Esophagus muscularis mucosa (tissue), 4 donors: ENCODE measurements at regions not wholly inside any gene's neighbourhood (a gene's known extent, or its start where the extent isn't known, plus 50 kb on each side); places are given as distances from the start of the nearest gene placed in this dataset.

ENCODE experiments used
- DNase-seq: peaks from one replicate; pipeline ENCODE4 v3.0.0-alpha.2; 2017; ENCODE audit errors: extremely low spot score
- H3K27ac ChIP-seq, 4 donors: fragments of 200-600 bp; sonication (generic); replicated peaks in 1 of 4; 1 replicate in 3 of 4; 2 replicates in 1 of 4; pipeline ENCODE4 v1.5.1; 2016 to 2019; ENCODE audit warnings: mild to moderate bottlenecking in 1 of 4
- H3K27me3 ChIP-seq, 4 donors: fragments of 200-600 bp; sonication (generic); one replicate each; pipeline versions ENCODE4 v1.5.1 to v1.6.0; 2016 to 2019
- H3K36me3 ChIP-seq, 4 donors: fragments of 200-600 bp; sonication (generic); one replicate each; pipeline ENCODE4 v1.5.1; 2016 to 2019
- H3K4me1 ChIP-seq, 4 donors: fragments of 200-600 bp; sonication (generic); one replicate each; pipeline ENCODE4 v1.5.1; 2016 to 2019
- H3K4me3 ChIP-seq, 4 donors: fragments of 200-600 bp; sonication (generic); 1 replicate in 2 of 4; 2 replicates in 2 of 4; pipeline ENCODE4 v1.5.1; 2016 to 2019; ENCODE audit warnings: mild to moderate bottlenecking in 4 of 4, moderate library complexity in 1 of 4
- H3K9me3 ChIP-seq, 4 donors: fragments of 200-600 bp; sonication (generic); 1 replicate in 3 of 4; 2 replicates in 1 of 4; pipeline ENCODE4 v1.5.1; 2016 to 2019
- EP300 ChIP-seq: sonication (generic); formaldehyde crosslinking; IDR thresholded peaks from one replicate; pipeline ENCODE4 v1.6.1; 2017; ENCODE audit warnings: antibody characterized with exemption
- POLR2A ChIP-seq: fragments of 450-650 bp; IDR thresholded peaks from one replicate; pipeline ENCODE4 v1.6.1; 2017; ENCODE audit warnings: antibody characterized with exemption, moderate library complexity, mild to moderate bottlenecking, low read depth
- POLR2AphosphoS5 ChIP-seq, 2 donors: sonication (generic); formaldehyde crosslinking; IDR thresholded peaks; one replicate each; pipeline ENCODE4 v1.6.1; 2017; ENCODE audit warnings: antibody characterized with exemption in 2 of 2
- WGBS: methylation state at CpG from one replicate; pipeline ENCODE4 v1.1.5; 2018; 5-methylcytosine and 5-hydroxymethylcytosine counted together
- intact Hi-C: fragments of 100-400 bp; cut with DNase I; formaldehyde crosslinking; loops from one replicate; pipeline ENCODE4 v1.15.1; 2023
- TF ChIP-seq, protein P1 (sequence below), 3 experiments: fragments of 200-600 bp in 2 of 3; fragments of 450-650 bp in 1 of 3; sonication (generic) in 2 of 3; IDR thresholded peaks; one replicate each; pipeline ENCODE4 v1.5.1; 2017 to 2019; ENCODE audit warnings: antibody characterized with exemption in 3 of 3, mild to moderate bottlenecking in 2 of 3, moderate library complexity in 1 of 3

GRCh38 chr13:39981056-39981455 is 325.6 kb downstream of the COG6 start:
- H3K27ac ChIP-seq, result no peak overlapping the region
- intact Hi-C loops, result no loop called here
- TF ChIP-seq POLR2AphosphoS5 (IDR thresholded peaks at IDR 0.05), result no peak
- no peak for TF ChIP-seq POLR2A
- TF ChIP-seq, protein P1, sequence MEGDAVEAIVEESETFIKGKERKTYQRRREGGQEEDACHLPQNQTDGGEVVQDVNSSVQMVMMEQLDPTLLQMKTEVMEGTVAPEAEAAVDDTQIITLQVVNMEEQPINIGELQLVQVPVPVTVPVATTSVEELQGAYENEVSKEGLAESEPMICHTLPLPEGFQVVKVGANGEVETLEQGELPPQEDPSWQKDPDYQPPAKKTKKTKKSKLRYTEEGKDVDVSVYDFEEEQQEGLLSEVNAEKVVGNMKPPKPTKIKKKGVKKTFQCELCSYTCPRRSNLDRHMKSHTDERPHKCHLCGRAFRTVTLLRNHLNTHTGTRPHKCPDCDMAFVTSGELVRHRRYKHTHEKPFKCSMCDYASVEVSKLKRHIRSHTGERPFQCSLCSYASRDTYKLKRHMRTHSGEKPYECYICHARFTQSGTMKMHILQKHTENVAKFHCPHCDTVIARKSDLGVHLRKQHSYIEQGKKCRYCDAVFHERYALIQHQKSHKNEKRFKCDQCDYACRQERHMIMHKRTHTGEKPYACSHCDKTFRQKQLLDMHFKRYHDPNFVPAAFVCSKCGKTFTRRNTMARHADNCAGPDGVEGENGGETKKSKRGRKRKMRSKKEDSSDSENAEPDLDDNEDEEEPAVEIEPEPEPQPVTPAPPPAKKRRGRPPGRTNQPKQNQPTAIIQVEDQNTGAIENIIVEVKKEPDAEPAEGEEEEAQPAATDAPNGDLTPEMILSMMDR (IDR thresholded peaks at IDR 0.05), result no peak
- TF ChIP-seq EP300, result no peak
- no peaks in the 10 kb centered on the region for H3K36me3 ChIP-seq
- H3K27me3 ChIP-seq, result no peaks in the 10 kb centered on the region
- DNase-seq, result no peak
- no peaks in the 10 kb centered on the region for H3K4me1 ChIP-seq
- no peaks in the 10 kb centered on the region for H3K9me3 ChIP-seq
- H3K4me3 ChIP-seq, result no peak overlapping the region

- Histone ChIP-seq H3K36me3 (no peaks in the 10 kb centered on the region), H3K9me3 (no peaks in the 10 kb centered on the region), H3K27me3 (no peaks in the 10 kb centered on the region), H3K4me1 (no peaks in the 10 kb centered on the region), H3K4me3 (no peak overlapping the region), H3K27ac (no peak overlapping the region)
- WGBS, result 78% methylated on average over 4 of the region's 4 CpGs
- intact Hi-C loops, result no loop called here
- TF ChIP-seq POLR2AphosphoS5 (IDR thresholded peaks at IDR 0.05) (no peak), POLR2A (no peak), EP300 (no peak)
- TF ChIP-seq, protein P1 (IDR thresholded peaks at IDR 0.05), result no peak
- DNase-seq, result no peak
Measured at GRCh38 chr13:39982745-39983144, 327.3 kb downstream of the COG6 start.

DNA sequence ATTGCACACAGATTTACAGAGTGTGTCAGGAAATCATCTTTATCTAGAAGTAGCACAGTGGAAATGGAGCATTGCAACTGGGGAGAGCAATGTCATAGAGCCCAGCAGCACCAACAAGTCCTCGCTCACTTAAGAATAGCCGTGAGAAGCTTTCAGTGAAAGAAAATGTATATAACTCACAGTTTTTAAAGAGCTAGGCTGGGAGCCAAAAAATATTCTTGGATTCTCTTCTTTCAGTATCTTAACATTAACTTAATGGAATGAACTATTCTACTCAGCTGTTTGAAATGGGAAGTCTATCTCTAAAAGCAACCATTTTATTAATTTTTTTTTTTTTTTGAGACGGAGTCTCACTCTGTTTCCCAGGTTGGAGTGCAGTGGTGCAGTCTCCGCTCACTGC is 329.6 kb downstream of the COG6 start:
- Histone ChIP-seq H3K9me3 (no peaks in the 10 kb centered on the region), H3K4me3 (no peak overlapping the region), H3K4me1 (no peaks in the 10 kb centered on the region), H3K27ac (no peak overlapping the region), H3K27me3 (no peaks in the 10 kb centered on the region), H3K36me3 (no peaks in the 10 kb centered on the region)
- TF ChIP-seq EP300 (no peak), POLR2A (no peak), POLR2AphosphoS5 (IDR thresholded peaks at IDR 0.05) (no peak)
- TF ChIP-seq, protein P1 (IDR thresholded peaks at IDR 0.05), result no peak
- no peak for DNase-seq
- 74% methylated on average over 4 of the region's 4 CpGs for WGBS
- intact Hi-C loops, result no loop called here

DNA sequence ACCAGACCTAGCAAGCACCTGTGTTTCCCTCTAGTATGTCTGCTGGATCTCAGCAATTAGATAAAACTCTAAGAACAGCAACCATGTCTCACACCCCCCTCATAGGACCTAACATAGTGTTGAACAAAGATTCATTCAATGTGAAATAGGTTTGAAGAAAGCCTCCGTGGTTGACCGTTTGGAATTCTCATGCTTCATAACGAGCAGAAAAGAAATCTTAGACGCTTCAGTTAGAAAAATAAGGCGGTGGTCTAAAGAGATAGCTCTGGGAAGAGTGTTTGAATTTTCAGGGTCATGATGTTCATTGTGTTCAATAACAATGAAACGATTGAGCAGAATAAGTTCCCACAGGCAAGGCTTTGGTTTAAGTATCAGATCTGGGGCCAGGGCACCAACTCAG is 332.9 kb downstream of the COG6 start:
- no peak overlapping the region for H3K27ac ChIP-seq
- DNase-seq, result no peak
- no peaks in the 10 kb centered on the region for H3K27me3 ChIP-seq
- intact Hi-C loops, result no loop called here
- H3K9me3 ChIP-seq, result no peaks in the 10 kb centered on the region
- H3K4me1 ChIP-seq, result no peaks in the 10 kb centered on the region
- no peak for TF ChIP-seq POLR2A
- WGBS, result 89% methylated on average over 6 of the region's 6 CpGs
- H3K36me3 ChIP-seq, result no peaks in the 10 kb centered on the region
- H3K4me3 ChIP-seq, result no peak overlapping the region

- no peaks in the 10 kb centered on the region for H3K27me3 ChIP-seq
- WGBS, result 91% methylated on average over 6 of the region's 6 CpGs
- no peak for DNase-seq
Measured at GRCh38 chr13:39998166-39998565, 342.7 kb downstream of the COG6 start.

More at GRCh38 chr13:39998166-39998565, 342.7 kb downstream of the COG6 start:
- no peak overlapping the region for H3K27ac ChIP-seq
- H3K9me3 ChIP-seq, result no peaks in the 10 kb centered on the region
- no peak overlapping the region for H3K4me3 ChIP-seq
- intact Hi-C loops, result no loop called here
- TF ChIP-seq, protein P1 (IDR thresholded peaks at IDR 0.05), result no peak
- TF ChIP-seq POLR2AphosphoS5 (IDR thresholded peaks at IDR 0.05) (no peak), POLR2A (no peak), EP300 (no peak)
- no peaks in the 10 kb centered on the region for H3K36me3 ChIP-seq
- no peaks in the 10 kb centered on the region for H3K4me1 ChIP-seq
